H9 (cell line): ENCODE measurements at regions not wholly inside any gene's neighbourhood (a gene's known extent, or its start where the extent isn't known, plus 50 kb on each side); places are given as distances from the start of the nearest gene placed in this dataset.

ENCODE experiments used
- DNase-seq: peaks from one replicate; pipeline ENCODE4 v3.0.0-alpha.2; 2017
- H2AFZ ChIP-seq: one replicate; pipeline ENCODE4 v1.6.1; 2013; ENCODE audit warnings: mild to moderate bottlenecking, low read length, control low read depth, moderate library complexity
- H2AK5ac ChIP-seq: 2 replicates; pipeline ENCODE4 v1.6.1; 2013; ENCODE audit warnings: low read length, control low read depth, mixed read lengths; ENCODE audit not compliant: insufficient read length
- H2BK120ac ChIP-seq: one replicate; pipeline ENCODE4 v1.6.1; 2013; ENCODE audit warnings: low read depth, mild to moderate bottlenecking, low read length, control low read depth, inconsistent platforms; ENCODE audit not compliant: poor library complexity, severe bottlenecking
- H2BK12ac ChIP-seq: 2 replicates; pipeline ENCODE4 v1.6.1; 2013; ENCODE audit warnings: low read length, control low read depth, mixed read lengths, low read depth; ENCODE audit not compliant: insufficient read length
- H2BK15ac ChIP-seq: 2 replicates; pipeline ENCODE4 v1.6.1; 2013; ENCODE audit warnings: low read depth, low read length, control low read depth
- H2BK20ac ChIP-seq: one replicate; pipeline ENCODE4 v1.6.1; 2013; ENCODE audit warnings: low read depth, mild to moderate bottlenecking, low read length, control low read depth, inconsistent platforms; ENCODE audit not compliant: poor library complexity, severe bottlenecking
- H2BK5ac ChIP-seq: 2 replicates; pipeline ENCODE4 v1.6.1; 2013; ENCODE audit warnings: low read length, control low read depth, mixed read lengths; ENCODE audit not compliant: insufficient read length
- H3K14ac ChIP-seq: 2 replicates; pipeline ENCODE4 v1.6.1; 2013; ENCODE audit warnings: low read length, control low read depth; ENCODE audit not compliant: insufficient read depth
- H3K18ac ChIP-seq: 2 replicates; pipeline ENCODE4 v1.6.1; 2013; ENCODE audit warnings: low read depth, mild to moderate bottlenecking, mixed read lengths, low read length, control low read depth; ENCODE audit not compliant: insufficient read length
- H3K23ac ChIP-seq: 2 replicates; pipeline ENCODE4 v1.6.1; 2013; ENCODE audit warnings: low read length, control low read depth, mixed read lengths, low read depth; ENCODE audit not compliant: insufficient read length
- H3K23me2 ChIP-seq: 2 replicates; pipeline ENCODE4 v1.6.1; 2013; ENCODE audit warnings: low read depth, mild to moderate bottlenecking, mixed read lengths, low read length, control low read depth; ENCODE audit not compliant: insufficient read length, poor library complexity, severe bottlenecking
- H3K27ac ChIP-seq: 2 replicates; pipeline ENCODE4 v1.5.1; 2013; ENCODE audit warnings: low read length, control low read depth, mixed read lengths, low read depth; ENCODE audit not compliant: insufficient read length
- H3K27me3 ChIP-seq: 2 replicates; pipeline ENCODE4 v1.6.1; 2013; ENCODE audit warnings: low read length, control low read depth, inconsistent platforms; ENCODE audit not compliant: insufficient read depth
- H3K4ac ChIP-seq: 2 replicates; pipeline ENCODE4 v1.6.1; 2013; ENCODE audit warnings: low read depth, mild to moderate bottlenecking, control low read depth, inconsistent platforms, low read length, moderate library complexity
- H3K4me1 ChIP-seq: 2 replicates; pipeline ENCODE4 v1.6.1; 2013; ENCODE audit warnings: low read length, control low read depth, inconsistent platforms; ENCODE audit not compliant: insufficient read depth
- H3K4me2 ChIP-seq: 2 replicates; pipeline ENCODE4 v1.6.1; 2013; ENCODE audit warnings: low read length, control low read depth, mixed read lengths; ENCODE audit not compliant: insufficient read length, insufficient read depth
- H3K56ac ChIP-seq: 2 replicates; pipeline ENCODE4 v1.6.1; 2013; ENCODE audit warnings: low read depth, mild to moderate bottlenecking, mixed read lengths, low read length, control low read depth; ENCODE audit not compliant: insufficient read length
- H3K79me1 ChIP-seq: 2 replicates; pipeline ENCODE4 v1.6.1; 2013; ENCODE audit warnings: low read depth, mild to moderate bottlenecking, moderate library complexity, low read length, control low read depth, inconsistent platforms; ENCODE audit not compliant: insufficient read depth, poor library complexity, severe bottlenecking
- H3K79me2 ChIP-seq: 2 replicates; pipeline ENCODE4 v1.6.1; 2013; ENCODE audit warnings: low read length, control low read depth, inconsistent platforms; ENCODE audit not compliant: insufficient read depth
- H3K9ac ChIP-seq: 2 replicates; pipeline ENCODE4 v1.6.1; 2013; ENCODE audit warnings: low read length, control low read depth, mixed read lengths; ENCODE audit not compliant: insufficient read length; ENCODE audit errors: extremely low read depth
- H3K9me3 ChIP-seq: one replicate; pipeline ENCODE4 v1.6.1; 2013; ENCODE audit warnings: low read depth, low read length, inconsistent platforms; ENCODE audit not compliant: control insufficient read depth
- H3T11ph ChIP-seq: one replicate; pipeline ENCODE4 v1.6.1; 2013; ENCODE audit warnings: mild to moderate bottlenecking, low read length, control low read depth, inconsistent platforms
- H4K20me1 ChIP-seq: one replicate; pipeline ENCODE4 v1.6.1; 2013; ENCODE audit not compliant: control insufficient read depth, insufficient read length, insufficient read depth
- H4K5ac ChIP-seq: 2 replicates; pipeline ENCODE4 v1.6.1; 2013; ENCODE audit warnings: low read depth, mild to moderate bottlenecking, mixed read lengths, low read length, control low read depth; ENCODE audit not compliant: insufficient read length
- H4K8ac ChIP-seq: replicated peaks from 2 replicates; pipeline ENCODE4 v1.6.1; 2013; ENCODE audit warnings: low read length, control low read depth, mixed read lengths, low read depth; ENCODE audit not compliant: insufficient read length
- H4K91ac ChIP-seq: 2 replicates; pipeline ENCODE4 v1.6.1; 2013; ENCODE audit warnings: low read depth, mild to moderate bottlenecking, moderate library complexity, mixed read lengths, low read length, control low read depth; ENCODE audit not compliant: insufficient read length
- H3K27ac Mint-ChIP-seq, 3 experiments: 2 replicates in 2 of 3; 3 replicates in 1 of 3; pipeline ENCODE4 v1.8.0; 2020 to 2021; ENCODE audit warnings: mixed read lengths in 3 of 3, mild to moderate bottlenecking in 1 of 3, moderate library complexity in 1 of 3
- H3K27me3 Mint-ChIP-seq: 2 replicates; pipeline ENCODE4 v1.8.0; 2021; ENCODE audit warnings: low read depth, mild to moderate bottlenecking, moderate library complexity, mixed read lengths
- H3K36me3 Mint-ChIP-seq, 3 experiments: 2 replicates in 2 of 3; 3 replicates in 1 of 3; pipeline ENCODE4 v1.8.0; 2020 to 2021; ENCODE audit warnings: low read depth in 3 of 3, mixed read lengths in 3 of 3; ENCODE audit not compliant: insufficient read depth in 1 of 3
- H3K4me1 Mint-ChIP-seq, 2 experiments: 2 replicates each; pipeline ENCODE4 v1.8.0; 2020; ENCODE audit warnings: mixed read lengths in 2 of 2
- H3K4me3 Mint-ChIP-seq, 2 experiments: 2 replicates in 1 of 2; 3 replicates in 1 of 2; pipeline ENCODE4 v1.8.0; 2020 to 2021; ENCODE audit warnings: mild to moderate bottlenecking in 2 of 2, mixed read lengths in 2 of 2, moderate library complexity in 1 of 2
- H3K9me3 Mint-ChIP-seq, 2 experiments: 2 replicates in 1 of 2; 3 replicates in 1 of 2; pipeline ENCODE4 v1.8.0; 2020; ENCODE audit warnings: mild to moderate bottlenecking in 2 of 2, mixed read lengths in 2 of 2, moderate library complexity in 1 of 2
- whole genome bisulfite sequencing: extraction: QIAGEN DNeasy Blood & Tissue Kit; methylation state at CpG from one replicate; pipeline ENCODE4 v1.1.7; 2013; ENCODE audit warnings: missing lambda C conversion rate, low lambda C conversion rate, mixed read lengths; ENCODE audit not compliant: insufficient read length; ENCODE audit errors: extremely low coverage; 5-methylcytosine and 5-hydroxymethylcytosine counted together
- TF ChIP-seq, protein P1 (sequence below): fragments of 200-600 bp; sonication (generic); conservative IDR thresholded peaks from 3 replicates; pipeline ENCODE4 v1.8.0; 2021; ENCODE audit warnings: antibody characterized with exemption, mild to moderate bottlenecking

DNA sequence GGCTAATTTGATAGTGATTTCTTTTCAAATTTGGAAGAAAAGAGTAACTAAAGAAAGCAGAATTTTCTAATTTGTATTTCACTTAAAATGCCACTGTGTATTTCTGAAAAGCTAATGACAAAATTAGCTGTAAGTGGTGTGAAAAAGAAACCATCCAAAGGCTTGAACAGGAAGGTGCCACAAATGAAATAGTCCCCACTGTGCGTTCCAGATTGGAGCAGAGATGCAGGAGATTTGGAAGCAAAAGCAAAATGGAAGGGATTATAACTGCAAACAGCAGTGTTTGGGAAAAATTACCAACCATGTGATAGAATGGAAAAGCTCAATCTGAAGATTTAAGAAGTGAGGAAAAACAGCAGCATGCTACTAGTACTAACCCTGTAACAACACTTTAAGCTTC, 498.7 kb downstream of the SUCLG1 start:
- H2AFZ ChIP-seq = no peak overlapping the region
- no CpG with 5 or more reads among the region's 1 CpG for WGBS

More for the DNA sequence above, 498.7 kb downstream of the SUCLG1 start:
- Histone ChIP-seq H3K23ac (no peak overlapping the region), H3K4me2 (no peak overlapping the region), H3K56ac (no peak overlapping the region), H3K23me2 (no peaks in the 10 kb centered on the region), H3K9me3 (no peaks in the 10 kb centered on the region), H3K79me1 (no peaks in the 10 kb centered on the region), H3K4ac (no peak overlapping the region), H3K4me1 (no peaks in the 10 kb centered on the region), H4K20me1 (no peaks in the 10 kb centered on the region), H3K14ac (no peak overlapping the region), H4K5ac (no peak overlapping the region), H2AK5ac (no peak overlapping the region), H2BK15ac (no peak overlapping the region), H3T11ph (no peak overlapping the region), H4K8ac (no peak overlapping the region), H2BK12ac (no peak overlapping the region), H4K91ac (no peak overlapping the region), H3K79me2 (no peaks in the 10 kb centered on the region), H2BK5ac (no peak overlapping the region), H2BK20ac (no peak overlapping the region), H3K18ac (no peak overlapping the region), H3K27me3 (no peaks in the 10 kb centered on the region), H3K9ac (no peak overlapping the region), H2BK120ac (no peak overlapping the region), H3K27ac (no peak overlapping the region)
- Mint-ChIP-seq H3K4me3 (no peak overlapping the region), H3K27ac (no peak overlapping the region; a peak in 1 of 7 replicates), H3K27me3 (no peaks in the 10 kb centered on the region), H3K36me3 (no peaks in the 10 kb centered on the region), H3K9me3 (no peaks in the 10 kb centered on the region), H3K4me1 (no peaks in the 10 kb centered on the region)
- TF ChIP-seq, protein P1, sequence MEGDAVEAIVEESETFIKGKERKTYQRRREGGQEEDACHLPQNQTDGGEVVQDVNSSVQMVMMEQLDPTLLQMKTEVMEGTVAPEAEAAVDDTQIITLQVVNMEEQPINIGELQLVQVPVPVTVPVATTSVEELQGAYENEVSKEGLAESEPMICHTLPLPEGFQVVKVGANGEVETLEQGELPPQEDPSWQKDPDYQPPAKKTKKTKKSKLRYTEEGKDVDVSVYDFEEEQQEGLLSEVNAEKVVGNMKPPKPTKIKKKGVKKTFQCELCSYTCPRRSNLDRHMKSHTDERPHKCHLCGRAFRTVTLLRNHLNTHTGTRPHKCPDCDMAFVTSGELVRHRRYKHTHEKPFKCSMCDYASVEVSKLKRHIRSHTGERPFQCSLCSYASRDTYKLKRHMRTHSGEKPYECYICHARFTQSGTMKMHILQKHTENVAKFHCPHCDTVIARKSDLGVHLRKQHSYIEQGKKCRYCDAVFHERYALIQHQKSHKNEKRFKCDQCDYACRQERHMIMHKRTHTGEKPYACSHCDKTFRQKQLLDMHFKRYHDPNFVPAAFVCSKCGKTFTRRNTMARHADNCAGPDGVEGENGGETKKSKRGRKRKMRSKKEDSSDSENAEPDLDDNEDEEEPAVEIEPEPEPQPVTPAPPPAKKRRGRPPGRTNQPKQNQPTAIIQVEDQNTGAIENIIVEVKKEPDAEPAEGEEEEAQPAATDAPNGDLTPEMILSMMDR = no peak
- DNase-seq = no peak
